Ovary (tissue), 7 donors: ENCODE measurements at regions not wholly inside any gene's neighbourhood (a gene's known extent, or its start where the extent isn't known, plus 50 kb on each side); places are given as distances from the start of the nearest gene placed in this dataset.

Source experiments
- DNase-seq, 5 donors: peaks; one replicate each; pipeline ENCODE4 v3.0.0-alpha.2; 2019 to 2020
- H3K27ac ChIP-seq, 2 donors: fragments of 200-600 bp; one replicate each; pipeline versions ENCODE4 v1.5.1 to v1.8.0; 2019 to 2022
- H3K27me3 ChIP-seq: fragments of 200-600 bp; one replicate; pipeline ENCODE4 v1.8.0; 2022
- H3K36me3 ChIP-seq: fragments of 200-600 bp; sonication (generic); one replicate; pipeline ENCODE4 v1.5.1; 2019
- H3K4me1 ChIP-seq: one replicate; pipeline ENCODE4 v1.8.1; 2013; ENCODE audit warnings: mild to moderate bottlenecking, moderate library complexity; ENCODE audit not compliant: insufficient read depth
- H3K4me3 ChIP-seq: fragments of 200-600 bp; sonication (generic); one replicate; pipeline ENCODE4 v1.5.1; 2017
- H3K9me3 ChIP-seq, 2 donors: fragments of 200-600 bp in 1 of 2; sonication (generic) in 1 of 2; one replicate each; pipeline versions ENCODE4 v1.5.1 to v1.8.1; 2013 to 2019; ENCODE audit warnings: mild to moderate bottlenecking in 1 of 2, moderate library complexity in 1 of 2
- EP300 ChIP-seq: sonication (generic); formaldehyde crosslinking; IDR thresholded peaks from one replicate; pipeline ENCODE4 v1.6.1; 2017; ENCODE audit warnings: antibody characterized with exemption
- POLR2A ChIP-seq: fragments of 450-650 bp; IDR thresholded peaks from one replicate; pipeline ENCODE4 v1.6.1; 2017; ENCODE audit warnings: antibody characterized with exemption, mild to moderate bottlenecking, moderate library complexity
- WGBS, 3 donors: extraction: QIAGEN DNeasy Blood & Tissue Kit in 1 of 3; methylation state at CpG; one replicate each; pipeline versions ENCODE4 v1.1.5 to v1.1.7; 2013 to 2017; 5-methylcytosine and 5-hydroxymethylcytosine counted together
- intact Hi-C, 4 donors: fragments of 100-400 bp; cut with DNase I; formaldehyde crosslinking; loops; one replicate each; pipeline versions ENCODE4 v1.11.0 to v1.15.1; 2022 to 2023
- TF ChIP-seq, protein P1 (sequence below), 3 donors: fragments of 450-650 bp in 2 of 3; fragments of 200-600 bp in 1 of 3; IDR thresholded peaks; one replicate each; pipeline versions ENCODE4 v1.5.1 to v1.8.0; 2016 to 2022; ENCODE audit warnings: antibody characterized with exemption in 3 of 3, mild to moderate bottlenecking in 1 of 3
- donor health status: DM: no; HTN: no; CAD: no; lungs with moderate emphysema.
- donor health status: DM: no; HTN: no; CAD: no.
- donor health status: Bipolar disorder and iron deficiency.
- donor health status: DM: no; HTN: no; CAD: no.
- donor health status: DM: yes; HTN: yes; CAD: no.

GRCh38 chr15:85967553-85967952 is 112.1 kb upstream of the AGBL1 start:
- Histone ChIP-seq H3K4me3 (no peak overlapping the region), H3K4me1 (no peaks in the 10 kb centered on the region), H3K27ac (no peak overlapping the region), H3K27me3 (no peaks in the 10 kb centered on the region), H3K36me3 (no peaks in the 10 kb centered on the region), H3K9me3 (no peaks in the 10 kb centered on the region)
- no peak for DNase-seq
- WGBS, 3 donors = 57 to 87% (median 61%) methylated on average over 2 of the region's 2 CpGs
- TF ChIP-seq POLR2A (no peak), EP300 (no peak)
- TF ChIP-seq, protein P1, sequence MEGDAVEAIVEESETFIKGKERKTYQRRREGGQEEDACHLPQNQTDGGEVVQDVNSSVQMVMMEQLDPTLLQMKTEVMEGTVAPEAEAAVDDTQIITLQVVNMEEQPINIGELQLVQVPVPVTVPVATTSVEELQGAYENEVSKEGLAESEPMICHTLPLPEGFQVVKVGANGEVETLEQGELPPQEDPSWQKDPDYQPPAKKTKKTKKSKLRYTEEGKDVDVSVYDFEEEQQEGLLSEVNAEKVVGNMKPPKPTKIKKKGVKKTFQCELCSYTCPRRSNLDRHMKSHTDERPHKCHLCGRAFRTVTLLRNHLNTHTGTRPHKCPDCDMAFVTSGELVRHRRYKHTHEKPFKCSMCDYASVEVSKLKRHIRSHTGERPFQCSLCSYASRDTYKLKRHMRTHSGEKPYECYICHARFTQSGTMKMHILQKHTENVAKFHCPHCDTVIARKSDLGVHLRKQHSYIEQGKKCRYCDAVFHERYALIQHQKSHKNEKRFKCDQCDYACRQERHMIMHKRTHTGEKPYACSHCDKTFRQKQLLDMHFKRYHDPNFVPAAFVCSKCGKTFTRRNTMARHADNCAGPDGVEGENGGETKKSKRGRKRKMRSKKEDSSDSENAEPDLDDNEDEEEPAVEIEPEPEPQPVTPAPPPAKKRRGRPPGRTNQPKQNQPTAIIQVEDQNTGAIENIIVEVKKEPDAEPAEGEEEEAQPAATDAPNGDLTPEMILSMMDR (IDR thresholded peaks at IDR 0.05) = no peak
- intact Hi-C loops = loop anchor here in 1 of 4 donors (1.0 kb wide), 1 partner anchor 11 kb away; no protein-coding TSS in a partner anchor

- H3K4me3 ChIP-seq = no peak overlapping the region
- H3K4me1 ChIP-seq = no peaks in the 10 kb centered on the region
- intact Hi-C loops = no loop called here
- 76 to 82% (median 82%) methylated on average over 3 of the region's 3 CpGs for WGBS, 3 donors
- no peaks in the 10 kb centered on the region for H3K27me3 ChIP-seq
- no peaks in the 10 kb centered on the region for H3K9me3 ChIP-seq
- no peak overlapping the region for H3K27ac ChIP-seq
- no peak for DNase-seq
- TF ChIP-seq POLR2A (no peak), EP300 (no peak)
- TF ChIP-seq, protein P1 (IDR thresholded peaks at IDR 0.05) = no peak
- no peaks in the 10 kb centered on the region for H3K36me3 ChIP-seq
Measured at GRCh38 chr15:85972805-85973540, 106.7 kb upstream of the AGBL1 start.

DNA sequence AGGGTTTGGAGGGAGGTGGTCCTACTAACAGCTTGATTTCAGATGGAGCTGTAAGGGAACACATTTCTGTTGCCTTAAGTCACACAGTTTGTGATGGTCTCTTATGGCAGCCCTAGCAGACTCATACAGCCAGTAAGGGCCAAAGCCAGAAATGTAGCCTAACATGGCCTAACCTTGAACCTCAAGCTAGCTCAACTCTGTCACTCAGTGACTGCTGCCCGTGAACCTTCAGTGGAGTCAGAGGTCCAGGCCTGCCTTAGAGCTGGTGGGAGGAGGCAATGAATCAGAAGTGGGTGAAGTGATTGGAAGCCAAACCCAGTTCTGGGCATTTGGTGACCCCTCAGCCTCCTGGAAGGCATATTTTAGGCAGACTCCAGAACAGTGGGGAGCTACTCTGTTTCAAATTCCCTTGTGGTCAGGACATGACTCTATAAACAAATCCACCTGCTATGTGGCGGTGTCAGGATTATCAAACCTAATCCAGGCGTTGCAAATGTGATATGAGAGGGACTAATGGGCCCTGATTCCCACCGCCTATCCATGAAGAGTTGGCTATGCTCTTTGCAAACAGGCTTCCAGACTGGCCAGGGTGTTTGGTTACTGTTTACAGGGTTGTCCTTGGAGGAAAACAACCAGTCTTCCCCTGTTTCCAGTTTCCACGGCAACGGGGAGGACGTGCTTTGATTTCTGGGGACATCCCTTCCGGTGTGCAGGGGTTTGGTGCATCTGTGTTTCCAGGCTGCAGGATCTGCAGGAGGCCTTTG is 105.9 kb upstream of the AGBL1 start:
- intact Hi-C loops = no loop called here
- Histone ChIP-seq H3K27me3 (no peaks in the 10 kb centered on the region), H3K4me1 (no peaks in the 10 kb centered on the region), H3K4me3 (no peak overlapping the region), H3K9me3 (no peaks in the 10 kb centered on the region), H3K36me3 (no peaks in the 10 kb centered on the region), H3K27ac (no peak overlapping the region)
- DNase-seq = no peak
- TF ChIP-seq, protein P1 (IDR thresholded peaks at IDR 0.05) = no peak
- TF ChIP-seq POLR2A = no peak
- no peak for TF ChIP-seq EP300
- 34 to 49% (median 39%) methylated on average over 8 of the region's 8 CpGs for WGBS, 3 donors

GRCh38 chr15:85974348-85974705 is 105.3 kb upstream of the AGBL1 start:
- H3K9me3 ChIP-seq = no peaks in the 10 kb centered on the region
- WGBS, 3 donors = 55 to 71% (median 55%) methylated on average over 3 of the region's 3 CpGs

More at GRCh38 chr15:85974348-85974705, 105.3 kb upstream of the AGBL1 start:
- H3K27ac ChIP-seq = no peak overlapping the region
- DNase-seq = no peak
- TF ChIP-seq POLR2A (no peak), EP300 (no peak)
- TF ChIP-seq, protein P1 (IDR thresholded peaks at IDR 0.05) = no peak
- intact Hi-C loops = no loop called here
- no peaks in the 10 kb centered on the region for H3K27me3 ChIP-seq
- no peak overlapping the region for H3K4me3 ChIP-seq
- H3K4me1 ChIP-seq = no peaks in the 10 kb centered on the region
- no peaks in the 10 kb centered on the region for H3K36me3 ChIP-seq
